Activated CD8-positive, alpha-beta memory T cell treated with anti-CD3 and anti-CD28 coated beads for 36 hours (primary cell): ENCODE measurements at regions not wholly inside any gene's neighbourhood (a gene's known extent, or its start where the extent isn't known, plus 50 kb on each side); places are given as distances from the start of the nearest gene placed in this dataset.
"Not testable (repeated sequence)": the region's sequence is repeated elsewhere in the genome, so short reads cannot be mapped to it uniquely, and the experiment has no call there.

Experiments used
- CTCF ChIA-PET: fragments of 350-600 bp; sonication (Branson Sonifier 250); formaldehyde crosslinking; loops from one replicate; lab custom pipeline; 2021; ENCODE audit warnings: antibody characterized with exemption; lab: Charles Lee
- POLR2A ChIA-PET: fragments of 350-600 bp; sonication (Branson Sonifier 250); formaldehyde crosslinking; loops from one replicate; lab custom pipeline; 2021; ENCODE audit warnings: antibody characterized with exemption; lab: Charles Lee

DNA sequence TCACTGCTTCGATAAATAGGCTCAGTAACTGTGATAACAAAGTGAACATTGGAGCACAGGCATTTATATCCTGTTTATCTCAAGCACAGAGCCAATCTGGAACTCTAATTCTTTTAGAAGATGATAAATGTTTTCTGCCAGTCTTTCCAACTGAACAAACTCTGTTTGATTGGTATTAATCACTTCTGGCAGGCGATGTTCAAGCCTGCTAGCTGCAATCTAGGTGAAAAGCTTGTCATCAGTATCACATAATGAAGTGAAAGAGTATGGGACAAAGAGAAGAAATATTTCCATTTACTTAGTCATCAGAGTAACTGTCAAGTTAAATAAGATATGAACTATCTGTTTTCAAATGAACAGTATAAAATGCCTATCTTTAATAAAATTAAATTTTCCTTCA, 577.3 kb downstream of the VGLL3 start:
- POLR2A ChIA-PET, result no interaction called here
- CTCF ChIA-PET, result no interaction called here

DNA sequence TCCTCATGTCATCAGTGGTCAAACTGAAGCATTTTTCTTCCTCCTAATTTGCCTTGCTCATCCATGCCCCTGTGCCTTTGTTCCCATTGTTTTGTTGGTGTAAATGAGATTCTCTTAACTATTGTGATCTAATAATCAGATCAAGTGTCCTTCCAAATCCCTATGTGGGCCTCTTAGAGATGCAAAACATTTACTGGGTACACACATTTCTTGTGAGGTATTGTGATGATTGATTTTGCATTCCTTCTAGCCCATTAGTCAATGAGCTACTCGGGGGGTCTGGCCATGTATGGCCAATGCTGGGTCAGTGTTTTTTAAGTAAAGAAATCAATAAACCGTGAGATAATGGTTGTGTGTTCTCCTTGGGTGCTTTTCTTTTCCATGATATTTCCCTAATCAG, 580.4 kb downstream of the VGLL3 start:
- ChIA-PET POLR2A (no interaction called here), CTCF (no interaction called here)

DNA sequence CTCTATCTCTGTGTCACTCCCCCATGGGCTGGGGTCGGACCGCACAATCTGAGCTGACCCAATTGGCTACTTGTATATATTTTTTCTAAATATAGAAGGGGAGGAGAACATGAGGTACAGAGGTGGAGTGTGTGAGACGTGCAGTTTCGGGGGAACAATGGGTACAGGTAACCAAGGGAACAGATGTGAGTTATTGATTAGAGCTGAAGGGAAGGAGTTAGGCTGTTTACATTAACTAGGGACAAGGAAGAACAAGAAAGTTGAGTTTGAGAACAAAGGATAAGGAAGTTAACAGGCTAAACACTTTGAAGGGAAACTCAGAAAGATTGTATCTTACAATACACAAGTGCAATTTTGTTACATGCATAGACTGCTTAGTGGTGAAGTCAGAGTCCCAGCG, 601.2 kb downstream of the VGLL3 start:
- POLR2A ChIA-PET, CTCF ChIA-PET: not testable (repeated sequence)

DNA sequence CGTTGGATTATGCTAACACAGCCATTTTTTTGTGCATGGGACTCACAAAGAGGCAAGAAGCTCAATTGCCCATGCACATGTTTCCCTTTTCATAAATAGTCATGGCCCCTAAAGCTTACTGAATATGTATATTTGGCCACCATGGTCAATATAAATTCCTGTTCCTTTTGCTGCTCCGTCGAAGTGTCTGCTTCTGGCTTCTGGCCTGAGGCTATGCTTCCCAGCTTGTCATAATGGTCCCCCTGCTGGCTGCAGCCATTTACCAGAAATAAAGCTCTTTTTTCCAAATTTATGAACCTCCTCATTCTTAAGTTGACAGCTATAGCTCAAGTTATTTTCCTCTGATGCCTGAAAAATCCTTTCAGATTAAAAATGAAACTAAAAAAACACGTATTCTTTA, 602.1 kb downstream of the VGLL3 start:
- CTCF ChIA-PET, result no interaction called here
- POLR2A ChIA-PET, result no interaction called here

DNA sequence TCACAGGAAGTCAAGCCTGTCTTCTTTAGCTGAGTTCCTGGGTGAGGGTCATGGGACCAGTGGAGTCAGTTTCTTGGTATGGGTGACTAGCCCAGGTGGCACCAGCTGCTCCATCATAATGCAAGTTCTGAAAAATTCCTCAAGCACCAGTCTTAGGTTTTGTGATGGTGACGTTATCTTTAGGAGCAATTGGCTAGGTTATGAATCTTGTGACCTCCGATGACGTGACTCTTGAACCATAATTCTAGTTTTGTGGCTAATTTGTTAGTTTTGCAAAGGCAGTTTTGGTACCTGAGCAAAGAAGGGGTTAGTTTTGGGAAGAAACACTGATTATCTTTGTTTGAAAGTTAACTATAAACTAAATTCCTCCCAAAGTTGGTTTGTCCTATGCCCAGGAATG, 608.4 kb downstream of the VGLL3 start:
- ChIA-PET POLR2A (no interaction called here), CTCF (no interaction called here)

DNA sequence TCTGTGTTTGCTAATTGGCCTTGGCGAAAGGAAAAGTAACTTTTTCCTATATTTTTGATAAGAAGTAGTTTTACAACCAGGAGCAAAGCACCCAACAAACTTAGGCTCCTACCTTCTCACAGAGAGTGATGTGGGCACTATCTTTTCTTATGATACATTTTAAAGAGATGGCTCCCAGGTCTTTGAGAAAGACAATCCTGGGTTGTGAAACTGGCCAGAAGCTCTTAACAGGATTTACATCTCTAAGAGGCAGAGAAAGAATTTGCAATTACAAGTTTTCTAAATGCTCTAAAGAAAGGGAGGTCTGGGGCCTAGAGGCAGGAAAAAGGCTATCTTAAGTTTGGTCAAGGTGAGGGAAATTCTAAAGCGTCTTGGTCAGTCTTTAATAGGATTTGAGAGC, 609.7 kb downstream of the VGLL3 start:
- CTCF ChIA-PET, result no interaction called here
- POLR2A ChIA-PET, result no interaction called here

DNA sequence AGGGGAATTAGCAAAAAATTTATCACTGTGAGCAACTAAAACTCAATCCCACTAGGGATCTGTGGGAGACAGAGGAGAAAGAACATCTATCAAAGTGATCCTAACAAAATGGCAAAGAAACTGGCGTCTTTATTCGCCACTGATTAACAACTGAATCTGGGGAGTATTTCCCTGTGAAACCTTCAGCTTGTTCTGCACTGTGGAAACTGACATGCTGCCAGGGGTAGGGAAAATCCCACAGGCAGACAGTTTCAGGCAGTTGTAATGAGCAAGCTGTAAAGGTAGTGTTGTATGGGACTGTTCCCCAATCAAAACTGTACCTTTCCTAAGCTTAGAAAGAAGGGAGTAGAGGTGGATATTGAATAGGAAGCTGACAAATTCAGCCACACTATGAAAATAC, 611.7 kb downstream of the VGLL3 start:
- ChIA-PET POLR2A (no interaction called here), CTCF (no interaction called here)

DNA sequence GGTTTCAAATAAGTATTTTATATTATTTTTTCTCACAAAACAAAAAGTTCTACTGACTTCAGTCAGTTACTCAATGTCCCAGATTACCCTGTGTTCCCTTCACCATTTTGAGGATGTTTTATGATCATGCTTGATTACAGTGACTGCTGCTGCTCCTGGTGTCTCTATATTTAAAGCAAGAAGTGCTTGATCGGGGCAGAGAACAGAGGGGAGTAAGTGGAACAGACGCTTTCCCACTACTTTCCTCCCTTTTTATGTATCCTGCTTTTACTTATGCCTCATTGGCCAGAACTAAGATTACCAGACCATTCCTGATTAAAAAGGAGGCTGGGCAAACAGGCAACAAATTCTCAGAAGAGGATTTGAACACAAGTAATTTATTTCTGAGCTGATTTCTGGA, 612.1 kb downstream of the VGLL3 start:
- ChIA-PET POLR2A (no interaction called here), CTCF (no interaction called here)

DNA sequence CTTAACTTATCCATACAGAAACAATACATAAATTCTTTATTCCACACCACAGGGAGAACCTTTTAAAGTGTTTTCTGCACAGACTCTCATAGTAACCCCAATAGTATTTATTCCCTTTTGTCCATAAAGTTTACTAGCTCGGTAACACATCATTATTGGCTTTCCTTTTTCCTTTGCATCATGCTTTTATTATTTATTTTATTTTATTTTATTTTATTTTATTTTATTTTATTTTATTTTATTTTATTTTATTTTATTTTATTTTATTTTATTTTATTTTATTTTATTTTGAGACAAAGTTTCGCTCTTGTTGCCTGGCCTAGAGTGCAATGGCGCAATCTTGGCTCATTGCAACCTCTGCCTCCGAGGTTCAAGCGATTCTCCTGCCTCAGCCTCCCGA, 655.4 kb downstream of the VGLL3 start:
- POLR2A ChIA-PET, CTCF ChIA-PET: not testable (repeated sequence)

DNA sequence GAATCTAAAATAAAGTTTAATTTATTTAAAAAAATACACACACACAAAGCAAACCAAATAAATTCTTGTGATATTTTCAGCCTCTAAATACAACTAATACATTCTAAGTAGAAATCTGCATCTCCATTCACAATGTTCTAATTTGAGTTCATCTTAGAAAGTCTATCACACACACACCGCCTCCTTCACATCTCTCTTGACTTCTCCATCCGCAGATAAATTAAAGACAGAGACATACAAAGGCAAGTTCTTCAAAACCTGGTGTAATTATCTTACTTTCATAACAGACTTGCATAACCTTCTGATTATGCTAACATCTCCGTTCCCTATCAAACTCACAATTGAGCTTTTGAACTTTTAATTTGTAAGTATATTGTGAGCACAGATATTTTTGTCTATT, 657.3 kb downstream of the VGLL3 start:
- CTCF ChIA-PET, result no interaction called here
- POLR2A ChIA-PET, result no interaction called here

DNA sequence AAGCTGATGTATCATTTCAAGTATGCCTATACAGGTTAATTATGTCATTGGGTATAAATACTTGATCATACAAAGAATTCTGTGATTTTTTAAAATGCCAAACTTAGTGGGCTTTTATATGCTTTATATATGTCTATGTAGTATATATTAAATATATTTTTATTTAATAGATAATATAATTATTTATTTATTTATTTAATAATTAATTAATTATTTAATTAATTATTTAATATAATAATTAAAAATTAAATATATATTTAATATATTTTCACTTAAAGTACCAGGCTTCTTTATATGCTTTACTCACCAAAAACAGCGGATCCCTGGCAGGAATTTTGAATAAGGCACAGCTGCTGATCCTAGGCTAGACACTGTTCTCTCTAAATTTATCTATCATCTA, 687.0 kb downstream of the VGLL3 start:
- CTCF ChIA-PET, result no interaction called here
- POLR2A ChIA-PET, result no interaction called here

DNA sequence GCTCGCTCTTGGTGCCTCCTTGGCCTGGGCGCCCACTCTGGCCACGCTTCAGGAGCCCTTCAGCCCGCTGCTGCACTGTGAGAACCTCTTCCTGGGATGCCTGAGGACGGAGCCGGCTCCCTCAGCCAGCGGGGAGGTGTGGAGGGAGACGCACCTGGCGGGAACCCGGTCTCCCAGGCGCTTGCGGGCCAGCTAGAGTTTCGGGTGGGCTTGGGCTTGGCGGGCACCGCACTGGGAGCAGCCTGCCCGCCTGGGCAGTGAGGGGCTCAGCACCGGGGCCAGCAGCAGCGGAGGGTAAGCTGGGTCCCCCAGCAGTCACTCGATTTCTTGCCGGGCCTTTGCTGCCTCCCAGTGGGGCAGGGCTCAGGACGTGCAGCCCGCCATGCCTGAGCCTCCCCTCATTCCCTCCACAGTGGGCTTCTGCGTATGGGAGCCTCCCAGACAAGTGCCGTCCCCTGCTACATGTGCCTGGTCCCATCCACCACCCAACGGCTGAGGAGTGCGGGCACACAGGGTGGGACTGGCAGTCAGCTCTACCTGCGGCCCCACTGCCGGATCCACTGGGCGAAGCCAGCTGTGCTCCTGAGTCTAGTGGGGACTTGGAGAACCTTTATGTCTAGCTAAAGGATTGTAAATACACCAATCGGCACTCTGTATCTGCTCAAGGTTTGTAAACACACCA, 708.7 kb downstream of the VGLL3 start:
- CTCF ChIA-PET, result no interaction called here
- POLR2A ChIA-PET, result no interaction called here

DNA sequence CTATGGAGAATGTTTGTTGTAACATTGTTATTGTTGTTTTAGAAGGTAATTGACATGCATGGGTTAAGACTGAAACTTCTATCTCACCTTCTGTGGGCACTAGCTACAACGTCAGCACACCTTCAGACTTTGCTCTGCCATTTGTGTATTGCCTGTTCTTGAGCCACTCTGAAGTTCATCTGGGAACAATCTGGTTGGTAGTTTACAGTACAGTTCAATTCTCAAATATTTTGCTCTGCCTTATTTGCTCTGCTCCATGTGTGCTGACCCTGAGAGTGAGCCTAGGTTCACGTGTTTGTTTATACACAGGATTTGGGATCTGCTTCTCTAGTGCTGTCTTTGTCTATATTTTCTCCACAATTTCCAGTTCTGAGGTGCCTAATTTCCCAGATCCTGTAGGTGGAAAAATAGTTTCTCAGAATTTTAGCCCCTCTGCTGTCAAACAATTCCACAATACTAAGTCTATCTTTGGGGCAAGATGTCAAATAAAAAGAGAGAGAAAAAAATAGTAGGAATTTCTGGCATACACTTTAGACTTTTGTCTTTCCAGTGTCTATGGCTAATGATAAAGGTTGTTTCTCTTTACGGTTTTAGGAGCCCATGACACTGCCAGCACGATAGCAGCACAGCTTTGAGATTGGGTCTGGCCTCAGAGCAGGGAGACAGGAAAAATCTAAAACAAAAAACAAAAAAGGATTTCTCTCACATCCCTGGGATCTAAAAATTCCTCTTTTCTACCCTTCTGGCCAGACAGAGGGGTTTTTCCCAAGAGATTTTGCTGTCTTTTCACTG, 721.4 kb downstream of the VGLL3 start:
- ChIA-PET POLR2A (no interaction called here), CTCF (no interaction called here)

DNA sequence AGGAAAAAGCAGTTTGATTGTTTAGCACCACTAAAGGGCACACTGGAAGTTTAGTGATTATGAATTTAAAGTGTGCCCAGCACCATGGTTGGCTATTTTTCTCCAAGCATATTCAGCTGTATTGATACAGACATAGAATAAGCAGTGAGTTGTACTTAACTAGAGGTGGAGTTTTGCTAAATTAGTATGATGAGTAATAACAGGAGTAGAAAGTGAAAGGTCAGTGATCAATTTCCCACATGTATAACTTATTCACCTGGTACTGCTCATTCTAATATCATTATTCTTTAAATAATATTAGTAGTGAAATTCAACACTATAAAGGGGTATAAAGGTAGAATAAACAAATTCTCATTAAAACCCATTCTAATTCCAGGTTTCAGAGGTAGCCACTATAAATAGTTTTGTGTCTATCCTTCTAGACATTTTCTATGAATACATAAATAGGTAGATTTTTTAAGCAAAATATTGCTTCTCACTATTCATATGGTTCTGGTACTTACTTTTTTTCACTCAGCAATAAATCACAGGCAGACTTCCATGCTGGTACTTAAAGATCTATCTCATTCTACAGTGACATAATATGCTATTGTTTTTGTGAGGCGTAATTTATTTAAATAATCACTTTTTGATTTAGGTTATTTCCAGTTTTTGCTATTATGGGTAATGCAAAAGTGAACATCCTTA, 732.9 kb downstream of the VGLL3 start:
- ChIA-PET POLR2A (no interaction called here), CTCF (no interaction called here)

DNA sequence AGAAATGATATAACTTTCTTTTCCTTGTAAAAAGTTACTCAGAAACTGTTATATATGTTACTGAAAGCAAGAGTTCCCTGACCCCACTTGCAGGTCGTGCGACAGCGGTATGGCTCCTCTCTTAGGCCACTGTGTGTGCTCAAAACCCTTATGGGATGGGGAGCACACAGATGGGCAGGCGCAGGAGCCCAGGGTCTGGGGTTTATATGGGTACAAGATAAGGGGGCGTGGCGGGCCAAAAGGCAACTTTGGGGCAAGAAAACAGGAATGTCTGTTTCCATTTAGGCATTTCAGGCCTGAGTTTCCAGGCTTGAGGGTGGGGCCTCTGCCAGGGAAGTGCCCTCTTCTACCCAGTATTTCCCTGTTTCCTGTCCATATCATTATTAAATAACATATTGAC, 736.5 kb downstream of the VGLL3 start:
- ChIA-PET POLR2A (no interaction called here), CTCF (no interaction called here)

DNA sequence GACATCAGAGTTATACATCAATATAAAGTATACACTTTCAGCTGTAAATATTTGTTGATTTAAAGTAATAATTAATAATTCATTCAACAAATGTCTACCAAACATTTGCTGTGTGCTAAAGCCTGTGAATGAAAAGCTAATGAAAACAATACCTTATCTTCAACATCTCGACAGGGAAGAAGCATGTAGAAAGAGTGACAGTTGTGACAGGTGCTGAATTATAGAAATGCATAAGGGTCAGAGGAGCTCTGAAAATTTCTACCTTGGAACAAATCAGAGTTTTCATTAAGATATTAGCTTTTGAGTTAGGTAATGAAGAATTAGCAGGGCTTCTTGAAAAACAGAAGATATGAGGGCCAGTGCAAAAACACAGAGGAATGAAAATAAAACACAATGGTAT, 739.2 kb downstream of the VGLL3 start:
- ChIA-PET POLR2A (no interaction called here), CTCF (no interaction called here)

DNA sequence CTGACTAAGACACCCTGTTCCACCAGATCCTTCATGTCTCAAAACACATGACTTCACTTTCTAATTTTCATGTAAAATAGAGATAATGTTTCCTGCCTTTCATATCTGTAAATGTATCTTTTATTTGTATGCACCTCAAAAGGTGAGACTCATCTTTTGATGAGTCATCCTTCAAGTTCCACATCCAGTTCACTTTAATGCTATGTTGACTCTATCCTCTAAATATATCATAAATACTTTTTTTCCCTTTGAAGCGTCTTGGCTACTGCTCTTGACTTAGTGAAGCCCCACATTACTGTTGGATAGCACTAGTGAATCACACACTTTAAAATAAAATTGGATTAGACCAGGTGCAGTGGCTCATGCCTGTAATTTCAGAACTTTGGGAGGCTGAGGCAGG, 741.1 kb downstream of the VGLL3 start:
- CTCF ChIA-PET, result no interaction called here
- POLR2A ChIA-PET, result no interaction called here

DNA sequence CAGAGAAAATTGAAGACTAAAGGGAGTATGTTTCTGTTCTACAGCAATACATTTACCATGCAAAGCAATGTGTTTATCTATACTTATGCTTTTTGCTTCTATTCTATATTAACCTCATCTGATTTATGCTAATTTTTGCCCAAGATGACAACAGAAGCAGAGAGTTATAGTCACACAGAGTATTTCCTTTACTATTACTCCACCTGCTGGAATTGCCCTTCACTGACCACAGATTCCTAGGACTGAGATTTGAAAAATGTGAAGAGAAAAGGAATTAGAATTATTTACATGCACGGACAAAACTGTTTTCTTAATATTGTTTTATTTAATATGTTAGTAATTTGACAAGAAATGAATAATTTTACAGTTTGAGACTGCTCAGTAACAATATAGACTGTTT, 745.6 kb downstream of the VGLL3 start:
- CTCF ChIA-PET, result no interaction called here
- POLR2A ChIA-PET, result no interaction called here

DNA sequence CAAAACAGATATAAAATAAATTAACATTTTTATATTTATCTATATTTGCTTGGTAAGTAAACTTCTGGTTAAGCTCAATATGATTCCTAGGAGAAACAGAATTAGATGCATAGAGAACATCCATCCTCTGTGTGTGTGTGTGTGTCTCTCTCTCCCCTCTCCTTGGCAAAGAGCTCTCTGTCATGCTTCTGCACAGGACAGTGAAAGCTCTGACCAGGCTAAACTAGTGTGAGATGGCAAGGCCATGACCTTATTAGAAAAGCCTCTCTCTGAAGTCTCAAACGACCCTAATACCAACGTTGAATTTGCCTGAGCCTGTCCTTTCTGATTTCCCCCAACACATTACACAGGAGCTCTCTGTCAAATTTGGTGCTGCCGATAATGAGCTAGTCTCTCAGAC, 746.0 kb downstream of the VGLL3 start:
- POLR2A ChIA-PET, result no interaction called here

DNA sequence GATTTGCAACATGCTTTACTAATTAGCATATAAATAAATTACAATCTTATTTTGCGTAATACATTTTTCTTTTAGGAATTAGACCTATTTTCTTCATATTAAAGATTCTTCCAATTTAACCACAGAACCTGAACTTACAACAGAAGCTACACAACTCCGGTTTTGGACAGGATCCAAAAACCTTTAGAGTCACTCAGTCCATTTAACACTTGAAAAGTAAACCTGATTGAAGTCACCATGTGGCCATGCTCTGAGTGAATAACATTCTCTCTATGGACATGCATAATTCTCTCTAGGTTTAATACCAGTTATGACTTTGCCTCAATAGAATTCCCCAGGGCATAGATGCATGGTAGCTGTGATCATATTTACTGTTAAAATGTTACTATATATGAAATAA, 751.0 kb downstream of the VGLL3 start:
- ChIA-PET POLR2A (no interaction called here), CTCF (no interaction called here)

More for the DNA sequence above, 746.0 kb downstream of the VGLL3 start:
- CTCF ChIA-PET, result no interaction called here
